Ascending aorta (tissue), 2 donors: ENCODE measurements at regions not wholly inside any gene's neighbourhood (a gene's known extent, or its start where the extent isn't known, plus 50 kb on each side); places are given as distances from the start of the nearest gene placed in this dataset.

ENCODE experiments used
- DNase-seq, 2 donors: peaks; one replicate each; pipeline ENCODE4 v3.0.0-alpha.2; 2019; ENCODE audit warnings: low spot score in 2 of 2
- H3K27ac ChIP-seq, 2 donors: fragments of 200-600 bp; sonication (generic); one replicate each; pipeline ENCODE4 v1.5.1; 2016 to 2017; ENCODE audit warnings: mild to moderate bottlenecking in 1 of 2
- H3K27me3 ChIP-seq: fragments of 200-600 bp; sonication (generic); one replicate; pipeline ENCODE4 v1.5.1; 2017
- H3K36me3 ChIP-seq, 2 donors: fragments of 200-600 bp; sonication (generic); one replicate each; pipeline ENCODE4 v1.5.1; 2016
- H3K4me1 ChIP-seq, 2 donors: fragments of 200-600 bp; sonication (generic); one replicate each; pipeline ENCODE4 v1.5.1; 2016 to 2017; ENCODE audit warnings: mild to moderate bottlenecking in 1 of 2
- H3K4me3 ChIP-seq, 2 donors: fragments of 200-600 bp; sonication (generic); one replicate each; pipeline ENCODE4 v1.5.1; 2016 to 2017; ENCODE audit warnings: mild to moderate bottlenecking in 1 of 2
- H3K9me3 ChIP-seq, 2 donors: fragments of 200-600 bp; sonication (generic); one replicate each; pipeline ENCODE4 v1.5.1; 2016
- intact Hi-C: fragments of 100-400 bp; cut with DNase I; formaldehyde crosslinking; loops from one replicate; pipeline ENCODE4 v1.15.1; 2023
- TF ChIP-seq, protein P1 (sequence below), 3 experiments: fragments of 200-600 bp in 2 of 3; fragments of 450-650 bp in 1 of 3; sonication (generic) in 2 of 3; IDR thresholded peaks; one replicate each; pipeline ENCODE4 v1.5.1; 2016 to 2019; ENCODE audit warnings: antibody characterized with exemption in 3 of 3, mild to moderate bottlenecking in 1 of 3, moderate library complexity in 1 of 3

- intact Hi-C loops = no loop called here
- Histone ChIP-seq H3K27me3 (no peaks in the 10 kb centered on the region), H3K9me3 (no peaks in the 10 kb centered on the region), H3K36me3 (no peaks in the 10 kb centered on the region), H3K4me1 (no peaks in the 10 kb centered on the region), H3K4me3 (no peak overlapping the region), H3K27ac (no peak overlapping the region)
- DNase-seq = no peak
- TF ChIP-seq, protein P1, sequence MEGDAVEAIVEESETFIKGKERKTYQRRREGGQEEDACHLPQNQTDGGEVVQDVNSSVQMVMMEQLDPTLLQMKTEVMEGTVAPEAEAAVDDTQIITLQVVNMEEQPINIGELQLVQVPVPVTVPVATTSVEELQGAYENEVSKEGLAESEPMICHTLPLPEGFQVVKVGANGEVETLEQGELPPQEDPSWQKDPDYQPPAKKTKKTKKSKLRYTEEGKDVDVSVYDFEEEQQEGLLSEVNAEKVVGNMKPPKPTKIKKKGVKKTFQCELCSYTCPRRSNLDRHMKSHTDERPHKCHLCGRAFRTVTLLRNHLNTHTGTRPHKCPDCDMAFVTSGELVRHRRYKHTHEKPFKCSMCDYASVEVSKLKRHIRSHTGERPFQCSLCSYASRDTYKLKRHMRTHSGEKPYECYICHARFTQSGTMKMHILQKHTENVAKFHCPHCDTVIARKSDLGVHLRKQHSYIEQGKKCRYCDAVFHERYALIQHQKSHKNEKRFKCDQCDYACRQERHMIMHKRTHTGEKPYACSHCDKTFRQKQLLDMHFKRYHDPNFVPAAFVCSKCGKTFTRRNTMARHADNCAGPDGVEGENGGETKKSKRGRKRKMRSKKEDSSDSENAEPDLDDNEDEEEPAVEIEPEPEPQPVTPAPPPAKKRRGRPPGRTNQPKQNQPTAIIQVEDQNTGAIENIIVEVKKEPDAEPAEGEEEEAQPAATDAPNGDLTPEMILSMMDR (IDR thresholded peaks at IDR 0.05) = no peak
These were observed 108.7 kb upstream of the RGMB start for GRCh38 chr5:98664736-98665135.

GRCh38 chr5:98679963-98680362, 93.5 kb upstream of the RGMB start:
- DNase-seq = no peak
- no peaks in the 10 kb centered on the region for H3K9me3 ChIP-seq
- intact Hi-C loops = no loop called here
- no peak overlapping the region for H3K4me3 ChIP-seq
- H3K27ac ChIP-seq = no peak overlapping the region
- no peaks in the 10 kb centered on the region for H3K4me1 ChIP-seq
- H3K36me3 ChIP-seq = no peaks in the 10 kb centered on the region
- H3K27me3 ChIP-seq = no peaks in the 10 kb centered on the region
- TF ChIP-seq, protein P1 (IDR thresholded peaks at IDR 0.05) = no peak

GRCh38 chr5:98690002-98690401, 83.5 kb upstream of the RGMB start:
- TF ChIP-seq, protein P1 (IDR thresholded peaks at IDR 0.05) = no peak
- DNase-seq = no peak
- H3K4me1 ChIP-seq = no peaks in the 10 kb centered on the region
- no peak overlapping the region for H3K4me3 ChIP-seq
- H3K9me3 ChIP-seq = peaks cover 0 to 4% of the 10 kb centered on the region in 2 donors
- H3K36me3 ChIP-seq = no peaks in the 10 kb centered on the region
- H3K27ac ChIP-seq = no peak overlapping the region
- intact Hi-C loops = no loop called here
- no peaks in the 10 kb centered on the region for H3K27me3 ChIP-seq

DNA sequence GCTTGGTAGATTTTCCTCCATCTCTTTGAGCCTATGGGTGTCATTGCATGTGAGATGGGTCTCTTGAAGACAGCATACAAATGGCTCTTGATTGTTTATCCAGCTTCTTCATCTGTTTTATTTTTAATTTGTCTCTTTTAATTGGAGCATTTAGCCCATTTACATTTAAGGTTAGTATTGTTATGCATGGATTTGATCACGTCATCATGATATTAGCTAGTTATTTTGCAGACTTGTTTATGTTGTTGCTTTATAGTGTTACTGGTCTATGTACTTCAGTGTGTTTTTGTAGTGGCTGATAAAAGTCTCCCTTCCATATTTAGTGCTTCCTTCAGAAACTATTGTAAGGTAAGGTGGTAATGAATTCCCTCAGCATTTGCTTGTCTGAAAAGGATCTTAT, 78.6 kb upstream of the RGMB start:
- H3K27ac ChIP-seq = no peak overlapping the region
- TF ChIP-seq, protein P1 (IDR thresholded peaks at IDR 0.05) = no peak
- H3K4me3 ChIP-seq = no peak overlapping the region
- peaks cover 0 to 4% of the 10 kb centered on the region in 2 donors for H3K9me3 ChIP-seq
- no peaks in the 10 kb centered on the region for H3K27me3 ChIP-seq
- no peaks in the 10 kb centered on the region for H3K4me1 ChIP-seq
- intact Hi-C loops = no loop called here
- H3K36me3 ChIP-seq = no peaks in the 10 kb centered on the region
- DNase-seq = no peak

- H3K9me3 ChIP-seq = no peaks in the 10 kb centered on the region
- intact Hi-C loops = no loop called here
- no peaks in the 10 kb centered on the region for H3K27me3 ChIP-seq
- no peaks in the 10 kb centered on the region for H3K4me1 ChIP-seq
- H3K4me3 ChIP-seq = no peak overlapping the region
- no peak for DNase-seq
- TF ChIP-seq, protein P1 (IDR thresholded peaks at IDR 0.05) = no peak
- H3K36me3 ChIP-seq = no peaks in the 10 kb centered on the region
- H3K27ac ChIP-seq = no peak overlapping the region
These were observed 75.1 kb upstream of the RGMB start for GRCh38 chr5:98698359-98698758.

DNA sequence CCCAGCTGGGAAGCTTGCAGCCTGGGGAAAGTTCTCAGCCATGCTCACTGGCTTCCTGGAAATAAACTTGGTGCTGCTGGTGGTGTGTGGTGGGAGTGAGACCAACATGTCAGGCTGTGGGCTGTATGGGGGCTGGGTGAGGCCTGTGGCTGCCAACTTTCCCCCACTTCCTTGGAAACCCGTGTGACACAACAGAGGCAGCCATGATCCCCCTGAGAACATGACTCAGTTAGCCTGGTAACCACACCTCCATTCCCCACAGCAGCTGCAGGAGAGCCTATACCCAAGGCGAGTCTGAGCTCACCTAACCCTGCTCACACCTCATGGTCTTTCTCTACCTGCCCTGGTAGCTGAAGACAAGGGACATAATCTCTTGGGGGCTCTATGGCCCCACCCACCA, 72.7 kb upstream of the RGMB start:
- Histone ChIP-seq H3K4me3 (no peak overlapping the region), H3K27me3 (no peaks in the 10 kb centered on the region), H3K4me1 (no peaks in the 10 kb centered on the region), H3K36me3 (no peaks in the 10 kb centered on the region), H3K27ac (no peak overlapping the region), H3K9me3 (no peaks in the 10 kb centered on the region)
- intact Hi-C loops = no loop called here
- no peak for DNase-seq
- TF ChIP-seq, protein P1 (IDR thresholded peaks at IDR 0.05) = no peak
